ENCODE measurements at regions not wholly inside any gene's neighbourhood (a gene's known extent, or its start where the extent isn't known, plus 50 kb on each side); places are given as distances from the start of the nearest gene placed in this dataset.

- TF ChIP-seq TAF1 (IDR thresholded peaks at IDR 0.05; ENCODE audit: borderline replicate concordance, insufficient read depth, low read length): no peak
- TF ChIP-seq REST (IDR thresholded peaks at IDR 0.05; ENCODE audit: insufficient read depth in 1 of 2, low read depth in 2 of 2, low read length in 2 of 2): no peak
- TF ChIP-seq SIN3A (IDR thresholded peaks at IDR 0.05; ENCODE audit: borderline replicate concordance, insufficient read depth, low read length): no peak
Measured at GRCh38 chr5:105849701-105850100, 1821.0 kb downstream of the EFNA5 start.

Measured in PFSK-1 (cell line).